Panc1 (cell line): ENCODE measurements at regions not wholly inside any gene's neighbourhood (a gene's known extent, or its start where the extent isn't known, plus 50 kb on each side); places are given as distances from the start of the nearest gene placed in this dataset.

ENCODE experiments used
- ATAC-seq: fragments of 200-7000 bp; cut with Tn5 transposase; 2 replicates; pipeline ENCODE4 v1.9.1; 2020; ENCODE audit warnings: mild to moderate bottlenecking, moderate library complexity
- BruUV-seq: library from RNA; stranded (reverse); fragments of 400-500 nt; replicated peaks from 2 replicates; lab custom pipeline; 2021; lab: Mats Ljungman, UMichigan
- CTCF ChIA-PET: fragments of 300-600 bp; sonication (Branson Sonifier 250); formaldehyde crosslinking; loops from one replicate; lab custom pipeline; 2022; ENCODE audit warnings: antibody characterized with exemption; lab: Charles Lee
- POLR2A ChIA-PET: fragments of 300-600 bp; sonication (Branson Sonifier 250); formaldehyde crosslinking; loops from one replicate; lab custom pipeline; 2022; ENCODE audit warnings: antibody characterized with exemption; lab: Charles Lee
- DNase-seq: peaks from one replicate; pipeline ENCODE4 v3.0.0-alpha.2; 2010; ENCODE audit warnings: low read depth, low spot score
- H3K27ac ChIP-seq: 2 replicates; pipeline ENCODE4 v1.5.1; 2011; ENCODE audit warnings: mild to moderate bottlenecking, low read length, inconsistent platforms
- H3K27me3 ChIP-seq: fragments of 200-500 bp; sonication (Bioruptor generic); 2 replicates; pipeline ENCODE4 v1.6.0; 2014; ENCODE audit warnings: low read length, inconsistent platforms; ENCODE audit not compliant: control insufficient read depth, insufficient read depth
- H3K36me3 ChIP-seq: fragments of 200-500 bp; sonication (Bioruptor generic); 2 replicates; pipeline ENCODE4 v1.5.1; 2014; ENCODE audit warnings: inconsistent platforms, mild to moderate bottlenecking, low read length, moderate library complexity; ENCODE audit not compliant: control insufficient read depth, insufficient read depth
- H3K4me1 ChIP-seq: 2 replicates; pipeline ENCODE4 v1.5.1; 2011; ENCODE audit warnings: inconsistent platforms, mild to moderate bottlenecking, low read length, moderate library complexity; ENCODE audit not compliant: control insufficient read depth, insufficient read depth
- H3K4me3 ChIP-seq, 2 experiments: 2 replicates each; pipeline ENCODE4 v1.5.1; 2011 to 2012; ENCODE audit warnings: low read depth in 2 of 2, low read length in 2 of 2, mild to moderate bottlenecking in 2 of 2, inconsistent platforms in 1 of 2, moderate library complexity in 1 of 2
- H3K9me3 ChIP-seq: fragments of 200-500 bp; sonication (Bioruptor generic); 2 replicates; pipeline ENCODE4 v1.5.1; 2014; ENCODE audit warnings: low read depth, mild to moderate bottlenecking, inconsistent platforms, low read length, moderate library complexity; ENCODE audit not compliant: control insufficient read depth, insufficient read depth
- CTCF ChIP-seq: fragments of 450-650 bp; IDR thresholded peaks from 2 replicates; pipeline ENCODE4 v1.5.1; 2017; ENCODE audit warnings: mild to moderate bottlenecking
- POLR2AphosphoS5 ChIP-seq: IDR thresholded peaks from 2 replicates; pipeline ENCODE4 v1.6.1; 2012; ENCODE audit warnings: mild to moderate bottlenecking, low read depth, low read length, moderate library complexity
- REST ChIP-seq, 2 experiments: IDR thresholded peaks; 2 replicates each; pipeline ENCODE4 v1.6.1; 2011 to 2012; ENCODE audit warnings: low read depth in 2 of 2, control low read depth in 1 of 2, low read length in 1 of 2, mild to moderate bottlenecking in 1 of 2, moderate library complexity in 1 of 2; ENCODE audit not compliant: insufficient read depth in 1 of 2
- SIN3A ChIP-seq: IDR thresholded peaks from 2 replicates; pipeline ENCODE4 v1.6.1; 2012; ENCODE audit warnings: low read depth, mild to moderate bottlenecking, low read length, moderate library complexity, borderline replicate concordance; ENCODE audit not compliant: insufficient read depth
- TCF7L2 ChIP-seq: IDR thresholded peaks from 2 replicates; pipeline ENCODE4 v1.6.1; 2011; ENCODE audit warnings: mild to moderate bottlenecking, low read depth, low read length, inconsistent platforms
- in situ Hi-C: cut with HindIII; loops from 2 replicates; pipeline ENCODE4 v1.10.0; 2016; ENCODE audit warnings: low sequenced_read_pairs, low pct_unique_long_range_greater_than_20kb
- intact Hi-C: fragments of 100-400 bp; cut with micrococcal nuclease; formaldehyde crosslinking; loops from one replicate; pipeline ENCODE4 v1.10.0; 2022; ENCODE audit not compliant: unreplicated experiment

- Histone ChIP-seq H3K27ac (no peak overlapping the region), H3K36me3 (no peaks in the 10 kb centered on the region), H3K27me3 (no peaks in the 10 kb centered on the region), H3K4me1 (no peaks in the 10 kb centered on the region), H3K9me3 (peaks cover 2% of the 10 kb centered on the region; the same call in 1 of the 2 replicates), H3K4me3 (no peak overlapping the region)
- no TSS peak for BruUV-seq
- ChIA-PET CTCF (no interaction called here), POLR2A (no interaction called here)
- DNase-seq (no peak), ATAC-seq (no peak)
- in situ Hi-C loops (no loop called here), intact Hi-C loops (no loop called here)
- TF ChIP-seq REST (IDR thresholded peaks at IDR 0.05; ENCODE audit: insufficient read depth in 1 of 2, low read depth in 2 of 2, low read length in 1 of 2) (no peak), POLR2AphosphoS5 (no peak), SIN3A (no peak), CTCF (no peak), TCF7L2 (no peak)
Measured at GRCh38 chr5:164277720-164278119, 772.3 kb downstream of the MAT2B start.

GRCh38 chr5:164289526-164289925 is 784.1 kb downstream of the MAT2B start:
- ChIA-PET POLR2A (no interaction called here), CTCF (no interaction called here)
- DNase-seq (no peak), ATAC-seq (no peak)
- in situ Hi-C loops (no loop called here), intact Hi-C loops (no loop called here)
- Histone ChIP-seq H3K4me3 (no peak overlapping the region), H3K4me1 (no peaks in the 10 kb centered on the region), H3K9me3 (no peaks in the 10 kb centered on the region), H3K27ac (no peak overlapping the region), H3K27me3 (no peaks in the 10 kb centered on the region), H3K36me3 (no peaks in the 10 kb centered on the region)
- no TSS peak for BruUV-seq
- TF ChIP-seq CTCF (no peak), REST (IDR thresholded peaks at IDR 0.05; ENCODE audit: insufficient read depth in 1 of 2, low read depth in 2 of 2, low read length in 1 of 2) (no peak), POLR2AphosphoS5 (no peak), TCF7L2 (no peak), SIN3A (no peak)
